ENCODE measurements at regions not wholly inside any gene's neighbourhood (a gene's known extent, or its start where the extent isn't known, plus 50 kb on each side); places are given as distances from the start of the nearest gene placed in this dataset.
"Not testable (repeated sequence)": the region's sequence is repeated elsewhere in the genome, so short reads cannot be mapped to it uniquely, and the experiment has no call there.

DNA sequence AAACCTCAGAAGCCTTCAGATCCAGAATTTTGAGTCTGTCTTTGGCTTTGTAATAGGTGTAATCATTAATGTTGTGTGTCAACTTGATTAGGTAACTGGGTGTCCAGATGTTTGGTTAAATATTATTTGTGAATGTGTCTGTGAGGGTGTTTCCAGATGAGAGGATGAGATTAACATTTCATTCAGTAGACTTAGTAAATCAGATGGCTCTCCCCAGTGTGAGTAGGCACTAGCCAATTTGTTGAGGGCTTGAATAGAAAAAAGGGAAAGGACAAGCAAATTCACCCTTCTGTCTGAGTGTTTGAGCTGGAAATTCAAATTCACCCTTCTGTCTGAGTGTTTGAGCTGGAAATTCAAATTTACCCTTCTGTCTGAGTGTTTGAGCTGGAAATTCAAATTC, 932.2 kb downstream of the SLC6A15 start:
- DNase-seq = no peak
- in situ Hi-C loops (cut with HindIII; ENCODE audit: low pct_ligation_motif_present, low pct_unique_long_range_greater_than_20kb, low sequenced_read_pairs) = no loop called here

DNA sequence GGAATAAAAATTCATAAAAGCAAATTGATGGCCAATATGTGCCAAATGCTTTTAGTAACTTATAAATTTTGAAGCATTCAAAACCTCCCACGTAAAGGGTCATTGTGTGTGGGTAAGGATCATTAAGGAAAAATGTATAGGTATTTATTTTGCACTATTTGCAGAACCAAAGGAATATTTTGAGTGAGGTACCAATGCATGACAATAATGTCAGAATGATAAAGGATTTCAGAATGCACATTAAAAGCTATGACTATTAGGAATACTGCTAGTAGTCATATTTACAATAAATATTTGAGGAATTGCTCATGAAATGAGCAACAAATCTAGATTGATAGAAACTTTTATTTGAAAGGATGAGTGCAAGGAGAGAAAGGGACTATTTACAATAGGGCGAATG, 932.8 kb downstream of the SLC6A15 start:
- DNase-seq = no peak
- in situ Hi-C loops (cut with HindIII; ENCODE audit: low pct_ligation_motif_present, low pct_unique_long_range_greater_than_20kb, low sequenced_read_pairs) = no loop called here

DNA sequence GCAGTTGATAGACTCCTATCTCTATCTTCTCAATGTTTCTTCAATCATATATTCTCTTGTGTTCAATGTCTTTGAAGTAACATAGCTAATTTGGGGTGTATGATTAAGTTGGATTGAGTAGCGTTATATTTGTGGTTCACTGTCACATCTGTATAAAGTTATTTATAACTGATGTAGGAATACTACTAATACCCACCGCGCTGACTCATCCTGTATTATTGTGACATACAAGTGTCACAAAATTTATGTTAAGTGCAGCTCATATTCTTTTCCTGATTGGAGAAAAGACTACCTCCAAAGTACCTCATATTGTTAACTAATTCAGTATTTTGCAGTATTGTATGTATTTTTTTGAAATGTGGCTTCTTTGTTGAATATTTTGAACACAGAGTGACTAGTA, 940.8 kb downstream of the SLC6A15 start:
- no peak for DNase-seq
- in situ Hi-C loops (cut with HindIII; ENCODE audit: low pct_ligation_motif_present, low pct_unique_long_range_greater_than_20kb, low sequenced_read_pairs) = no loop called here

DNA sequence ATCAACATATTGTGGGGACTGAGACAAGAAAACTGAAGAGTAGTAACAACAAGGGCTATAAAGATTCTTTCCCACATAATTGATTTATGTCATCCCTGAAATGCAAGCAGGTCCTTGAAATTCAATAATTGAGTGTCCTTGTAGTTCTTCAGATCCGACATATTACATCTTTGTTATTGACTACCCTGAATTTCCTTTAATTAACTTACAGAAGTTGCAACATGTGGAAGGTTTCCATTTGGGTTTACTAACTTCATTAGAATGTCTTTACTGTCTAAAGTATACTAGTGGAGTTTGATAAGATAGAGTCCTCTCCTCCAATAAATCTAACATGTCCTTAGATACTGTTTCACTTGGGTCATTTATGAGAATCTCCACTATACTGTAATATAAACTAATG, 951.8 kb downstream of the SLC6A15 start:
- no peak for DNase-seq
- in situ Hi-C loops (cut with HindIII; ENCODE audit: low pct_ligation_motif_present, low pct_unique_long_range_greater_than_20kb, low sequenced_read_pairs) = no loop called here

DNA sequence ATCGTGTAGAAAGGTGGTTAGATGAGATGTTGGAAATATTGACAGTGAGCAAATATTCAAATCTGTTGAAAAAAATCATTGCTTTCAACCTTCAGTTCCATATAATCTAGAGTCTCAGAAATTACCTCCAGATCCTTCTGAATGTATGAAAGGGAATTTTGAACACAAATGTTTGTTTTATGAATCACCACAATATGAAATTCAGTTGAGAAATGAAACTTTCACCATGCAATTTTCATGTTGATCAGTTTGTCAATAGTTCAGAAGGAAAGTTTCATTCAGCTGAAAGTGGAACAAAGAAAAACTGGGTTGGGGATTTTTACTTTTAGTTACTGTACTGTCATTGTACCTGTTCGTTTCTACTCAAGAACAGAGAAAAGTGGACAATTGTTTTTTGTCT, 953.6 kb downstream of the SLC6A15 start:
- in situ Hi-C loops (cut with HindIII; ENCODE audit: low pct_ligation_motif_present, low pct_unique_long_range_greater_than_20kb, low sequenced_read_pairs) = no loop called here
- DNase-seq = no peak

DNA sequence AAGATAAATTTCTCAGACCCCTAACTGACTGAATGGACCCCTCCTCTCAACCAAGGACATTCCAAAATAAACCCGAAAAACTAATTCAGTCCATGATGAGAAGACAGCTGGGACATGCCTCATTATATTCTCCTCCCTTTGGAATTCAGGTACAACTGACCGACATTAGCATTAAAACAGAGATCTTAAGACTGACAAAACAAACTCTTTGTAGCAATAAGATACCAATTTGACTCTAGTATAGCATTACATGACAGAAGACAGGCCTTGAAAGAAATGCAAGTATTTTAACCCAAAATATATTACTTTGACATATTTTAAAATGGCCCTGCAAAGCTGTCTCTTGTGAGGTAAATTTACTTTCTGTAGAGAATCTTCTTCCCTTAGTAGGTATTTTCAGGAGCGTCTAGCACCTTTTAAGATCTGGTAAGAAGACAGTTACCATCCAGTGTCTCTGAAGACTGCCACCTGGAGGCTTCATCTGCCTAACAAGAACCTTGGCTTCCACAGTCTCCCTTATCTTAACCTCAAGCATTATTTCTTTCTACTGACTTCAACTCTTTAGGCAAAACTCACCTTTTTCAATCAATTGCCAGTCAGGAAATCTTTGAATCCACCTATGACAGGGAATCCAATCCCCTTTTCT, 957.5 kb downstream of the SLC6A15 start:
- peak; percentile 23 for DNase-seq
- in situ Hi-C loops (cut with HindIII; ENCODE audit: low pct_ligation_motif_present, low pct_unique_long_range_greater_than_20kb, low sequenced_read_pairs) = no loop called here

DNA sequence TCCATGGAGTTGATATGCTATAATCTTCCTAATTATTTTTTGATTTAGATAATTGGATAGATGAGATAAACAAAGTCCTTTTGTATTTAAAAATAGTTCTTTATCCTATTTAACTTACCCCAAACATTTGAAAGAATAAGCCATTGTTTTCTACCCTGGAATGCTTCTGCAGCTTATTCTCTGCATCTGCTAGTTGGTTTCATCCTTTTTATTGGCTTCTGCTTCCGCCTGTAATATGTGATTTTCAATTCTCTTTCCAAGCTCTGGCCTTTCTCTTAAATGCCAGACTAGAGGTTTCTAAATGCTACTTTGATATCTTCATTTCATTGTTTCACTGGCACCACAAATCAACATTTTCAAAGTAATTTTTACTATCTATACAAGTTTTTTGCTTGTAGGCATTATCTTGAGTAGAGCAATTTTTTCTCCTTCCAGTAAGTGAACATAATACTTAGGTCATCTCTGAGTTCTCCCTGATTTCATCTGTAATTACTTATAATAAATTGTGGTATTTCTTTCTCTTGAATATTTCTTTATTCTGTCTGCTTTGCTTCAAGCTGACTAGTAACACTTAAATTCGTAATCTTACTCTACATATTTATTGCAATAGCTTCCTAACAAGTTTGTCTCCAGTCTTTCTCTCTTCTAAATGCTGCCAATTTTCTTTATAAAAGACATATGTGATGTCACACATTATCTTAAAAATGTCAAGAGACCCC, 958.4 kb downstream of the SLC6A15 start:
- no peak for DNase-seq
- in situ Hi-C loops (cut with HindIII; ENCODE audit: low pct_ligation_motif_present, low pct_unique_long_range_greater_than_20kb, low sequenced_read_pairs) = no loop called here

DNA sequence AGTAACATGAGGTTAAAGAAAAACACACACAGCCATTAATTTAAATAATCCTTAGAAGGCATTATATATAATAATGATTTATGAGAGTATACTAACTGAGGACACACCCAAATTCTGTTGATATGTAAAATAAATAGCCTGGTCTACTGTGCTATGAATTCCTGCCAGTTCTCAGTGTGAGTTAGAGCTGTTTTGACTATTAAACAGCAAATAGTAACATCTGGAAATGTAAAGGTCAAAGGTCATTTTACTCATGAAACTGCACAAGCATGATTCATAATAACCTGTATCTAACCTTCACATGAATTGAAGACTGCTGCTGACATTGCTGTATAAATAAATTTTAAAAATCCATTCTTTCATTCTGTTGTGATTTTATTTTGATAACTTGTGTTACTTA, 966.7 kb downstream of the SLC6A15 start:
- no peak for DNase-seq
- in situ Hi-C loops (cut with HindIII; ENCODE audit: low pct_ligation_motif_present, low pct_unique_long_range_greater_than_20kb, low sequenced_read_pairs) = no loop called here

DNA sequence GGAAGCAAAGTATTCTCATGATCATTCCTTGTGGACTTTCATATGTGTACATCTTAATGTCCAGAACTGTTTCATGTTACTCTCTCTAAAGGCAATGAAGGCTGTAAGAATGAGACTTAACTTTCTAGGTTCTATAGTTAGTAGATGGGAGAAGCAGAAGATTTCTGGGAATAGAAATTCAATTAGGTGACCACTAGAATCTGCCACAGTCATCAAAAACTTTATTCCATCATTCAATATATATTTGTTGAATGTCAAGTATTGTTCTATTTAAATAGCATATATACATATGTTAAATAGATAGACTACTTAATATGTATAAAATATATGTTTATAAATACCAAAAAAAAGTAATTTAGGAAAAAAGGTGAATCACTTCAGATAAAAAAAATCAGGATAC, 972.9 kb downstream of the SLC6A15 start:
- in situ Hi-C loops (cut with HindIII; ENCODE audit: low pct_ligation_motif_present, low pct_unique_long_range_greater_than_20kb, low sequenced_read_pairs) = no loop called here
- DNase-seq = no peak

DNA sequence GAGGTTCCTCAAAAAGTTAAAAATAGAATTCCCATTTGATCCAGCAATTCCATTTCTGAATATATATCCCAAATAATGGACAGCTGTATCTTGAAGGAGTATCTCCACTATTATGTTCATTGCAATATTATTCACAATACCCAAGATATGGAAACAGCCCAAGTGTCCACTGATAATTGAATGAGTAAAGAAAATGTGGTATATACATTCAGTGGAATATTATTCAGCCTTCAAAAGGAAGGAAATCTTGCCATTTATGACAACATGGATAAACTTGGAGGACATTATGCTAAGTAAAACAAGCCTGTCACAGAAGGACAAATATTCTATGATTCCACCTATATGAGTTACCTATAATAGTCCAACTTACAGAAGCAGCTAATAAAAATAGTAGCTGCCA, 979.0 kb downstream of the SLC6A15 start:
- DNase-seq = no peak
- in situ Hi-C loops (cut with HindIII; ENCODE audit: low pct_ligation_motif_present, low pct_unique_long_range_greater_than_20kb, low sequenced_read_pairs) = no loop called here

DNA sequence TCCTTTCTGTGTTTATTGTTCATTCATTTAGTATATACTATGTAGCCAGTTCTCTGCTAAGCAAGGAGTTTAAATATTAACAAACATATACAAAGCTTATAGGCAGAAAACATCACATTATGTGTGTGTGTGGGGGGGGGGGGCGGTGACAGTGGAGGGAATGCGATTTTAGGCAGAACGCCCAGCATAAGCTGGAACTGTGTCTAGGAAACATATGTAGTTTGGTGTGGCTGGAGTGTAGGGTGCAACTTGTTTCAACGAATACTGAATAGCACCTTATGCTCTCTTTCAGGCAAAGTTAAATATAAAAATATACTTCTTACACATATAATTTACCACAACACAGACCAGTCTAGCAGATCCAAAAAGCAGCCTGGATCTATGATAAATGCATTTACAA, 980.6 kb downstream of the SLC6A15 start:
- no peak for DNase-seq
- in situ Hi-C loops (cut with HindIII; ENCODE audit: low pct_ligation_motif_present, low pct_unique_long_range_greater_than_20kb, low sequenced_read_pairs) = no loop called here

DNA sequence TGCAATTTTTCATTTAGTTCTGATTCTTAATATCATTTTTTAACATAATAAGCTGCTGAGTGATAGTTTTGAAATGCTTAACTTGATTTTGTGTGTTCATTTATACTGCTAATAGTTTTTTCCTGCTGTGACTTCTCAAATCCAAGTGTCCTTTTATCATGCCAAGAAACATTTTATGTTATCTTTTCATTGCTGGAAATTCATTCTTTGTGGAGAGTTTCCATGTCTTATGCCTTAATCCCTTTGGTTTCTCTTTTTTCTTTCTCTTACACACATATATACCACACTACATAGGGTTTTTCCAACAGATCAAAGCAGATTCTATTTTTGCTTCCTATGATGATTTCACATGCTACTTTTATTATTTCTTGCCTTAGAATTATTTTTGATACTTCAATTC, 981.1 kb downstream of the SLC6A15 start:
- no peak for DNase-seq
- in situ Hi-C loops (cut with HindIII; ENCODE audit: low pct_ligation_motif_present, low pct_unique_long_range_greater_than_20kb, low sequenced_read_pairs) = no loop called here

DNA sequence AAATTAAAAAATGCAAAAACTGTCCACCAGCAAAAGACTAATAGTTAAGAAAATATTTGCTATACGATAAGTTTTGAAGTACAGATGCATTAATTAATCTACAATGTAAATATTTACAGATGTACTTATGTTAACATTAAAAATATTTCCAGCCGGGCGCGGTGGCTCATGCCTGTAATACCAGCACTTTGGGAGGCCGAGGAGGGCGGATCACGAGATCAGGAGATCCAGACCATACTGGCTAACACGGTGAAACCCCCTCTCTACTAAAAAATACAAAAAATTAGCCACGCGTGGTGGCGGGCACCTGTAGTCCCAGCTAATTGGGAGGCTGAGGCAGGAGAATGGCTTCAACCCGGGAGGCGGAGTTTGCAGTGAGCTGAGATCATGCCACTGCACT, 982.8 kb downstream of the SLC6A15 start:
- DNase-seq; in situ Hi-C loops (cut with HindIII; ENCODE audit: low pct_ligation_motif_present, low pct_unique_long_range_greater_than_20kb, low sequenced_read_pairs): not testable (repeated sequence)

DNA sequence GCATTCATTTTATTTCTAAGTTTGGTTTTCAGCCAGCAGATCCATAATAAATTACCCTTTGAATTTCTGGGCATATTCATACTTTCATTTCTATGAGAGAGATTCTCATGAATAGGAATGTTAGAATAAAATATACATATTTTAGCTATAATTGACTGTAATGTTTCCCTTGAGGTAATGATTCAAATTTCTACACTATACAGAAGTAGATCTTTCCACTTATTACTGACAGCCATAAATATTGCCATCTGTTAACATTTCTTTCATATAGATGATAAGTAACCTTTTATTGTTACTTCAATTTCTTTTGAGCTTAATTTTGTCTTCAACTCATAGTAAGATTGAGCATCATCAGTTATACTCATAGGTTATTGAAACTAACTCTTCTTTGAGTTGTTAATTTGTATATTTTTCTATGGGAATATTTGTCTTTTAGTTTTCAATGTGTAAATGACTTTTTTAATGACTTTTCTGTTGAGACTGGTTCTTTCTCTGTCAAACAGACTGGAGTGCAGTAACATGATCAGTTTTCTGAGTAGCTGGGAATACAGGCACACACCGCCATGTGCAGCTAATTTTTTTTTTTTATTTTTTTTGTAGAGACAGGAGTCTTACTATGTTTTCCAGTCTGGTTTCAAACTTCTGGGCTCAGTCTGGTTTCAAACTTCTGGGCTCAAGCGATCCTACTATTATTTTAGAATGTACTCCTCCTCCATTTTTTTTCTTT, 991.6 kb downstream of the SLC6A15 start:
- in situ Hi-C loops (cut with HindIII; ENCODE audit: low pct_ligation_motif_present, low pct_unique_long_range_greater_than_20kb, low sequenced_read_pairs) = no loop called here

DNA sequence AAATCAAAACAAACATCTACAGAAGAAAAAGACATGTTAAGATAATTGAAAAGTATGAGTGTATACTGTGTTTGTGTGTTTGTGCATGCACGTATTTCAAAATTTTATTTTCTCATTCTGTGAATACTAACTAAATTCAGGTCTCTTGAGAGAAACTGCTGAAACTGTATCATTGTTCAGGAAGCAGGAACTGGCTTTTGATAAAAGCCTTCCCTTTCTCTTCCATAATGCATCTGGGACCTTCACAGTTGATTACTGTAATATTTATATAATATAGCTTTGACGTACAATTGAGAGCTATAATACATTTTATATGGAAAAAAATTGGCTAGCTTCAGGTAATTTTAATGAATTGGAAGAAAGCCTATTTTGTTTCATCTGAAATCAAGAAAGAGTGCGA, 993.5 kb downstream of the SLC6A15 start:
- DNase-seq = no peak
- in situ Hi-C loops (cut with HindIII; ENCODE audit: low pct_ligation_motif_present, low pct_unique_long_range_greater_than_20kb, low sequenced_read_pairs) = no loop called here

More for the DNA sequence above, 991.6 kb downstream of the SLC6A15 start:
- no peak for DNase-seq

DNA sequence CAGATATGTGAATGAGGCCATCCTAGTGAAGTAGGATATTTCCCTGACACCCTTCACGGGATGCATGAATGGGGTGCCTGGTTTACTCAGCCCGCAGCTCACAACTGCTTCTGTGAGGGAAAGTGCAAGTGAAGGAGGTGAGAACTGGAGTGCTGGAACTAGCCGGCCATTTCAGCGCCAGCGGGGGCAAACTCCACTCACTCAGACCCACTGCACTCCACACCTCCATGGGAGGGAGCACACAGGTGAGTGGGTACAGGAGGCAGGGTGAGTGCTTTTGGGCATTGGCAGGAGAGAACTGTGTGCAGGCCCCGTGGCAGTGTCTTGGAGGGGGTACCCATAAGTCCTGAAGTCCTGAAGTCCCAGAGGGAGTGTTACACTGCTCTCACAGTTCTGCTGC, 1008.4 kb downstream of the SLC6A15 start:
- in situ Hi-C loops (cut with HindIII; ENCODE audit: low pct_ligation_motif_present, low pct_unique_long_range_greater_than_20kb, low sequenced_read_pairs) = no loop called here
- no peak for DNase-seq

DNA sequence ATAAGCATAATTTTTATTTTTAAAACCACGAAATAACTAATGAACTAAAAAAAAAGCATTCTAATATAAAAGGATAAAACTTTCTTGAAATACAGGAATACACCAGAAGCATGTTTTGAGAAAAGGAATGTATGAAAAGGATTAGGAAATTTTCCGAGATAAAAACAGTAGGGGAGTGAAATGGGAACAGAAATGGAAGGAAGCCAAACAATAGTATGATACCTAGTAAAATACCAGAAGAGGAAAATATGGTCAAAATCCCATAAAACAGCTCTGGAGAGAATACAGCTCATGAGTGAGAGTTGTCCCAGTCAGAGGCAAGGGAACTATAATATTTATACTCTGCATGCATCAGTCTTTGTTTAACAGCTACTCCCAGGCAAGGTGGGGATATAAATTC, 1016.2 kb downstream of the SLC6A15 start:
- no peak for DNase-seq
- in situ Hi-C loops (cut with HindIII; ENCODE audit: low pct_ligation_motif_present, low pct_unique_long_range_greater_than_20kb, low sequenced_read_pairs) = no loop called here

DNA sequence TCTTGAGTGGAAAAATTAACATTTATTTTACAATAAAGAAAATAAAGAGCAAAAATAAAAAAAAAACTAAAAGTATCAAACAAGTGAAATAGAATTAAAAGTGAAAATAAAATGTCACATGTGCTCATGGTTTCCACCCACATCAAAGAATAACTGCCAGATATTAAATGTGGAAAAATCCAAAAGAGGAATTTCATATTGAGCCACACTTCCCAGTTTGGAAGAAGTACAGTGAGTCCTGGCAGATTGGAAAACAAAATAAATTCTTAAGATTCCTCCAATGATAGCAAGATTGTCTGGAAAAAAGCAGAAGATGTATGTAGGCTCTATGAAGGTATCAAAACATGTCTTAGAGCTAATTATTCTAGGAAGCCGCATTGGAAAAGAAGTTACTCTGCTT, 1019.5 kb downstream of the SLC6A15 start:
- in situ Hi-C loops (cut with HindIII; ENCODE audit: low pct_ligation_motif_present, low pct_unique_long_range_greater_than_20kb, low sequenced_read_pairs) = no loop called here
- DNase-seq = no peak

DNA sequence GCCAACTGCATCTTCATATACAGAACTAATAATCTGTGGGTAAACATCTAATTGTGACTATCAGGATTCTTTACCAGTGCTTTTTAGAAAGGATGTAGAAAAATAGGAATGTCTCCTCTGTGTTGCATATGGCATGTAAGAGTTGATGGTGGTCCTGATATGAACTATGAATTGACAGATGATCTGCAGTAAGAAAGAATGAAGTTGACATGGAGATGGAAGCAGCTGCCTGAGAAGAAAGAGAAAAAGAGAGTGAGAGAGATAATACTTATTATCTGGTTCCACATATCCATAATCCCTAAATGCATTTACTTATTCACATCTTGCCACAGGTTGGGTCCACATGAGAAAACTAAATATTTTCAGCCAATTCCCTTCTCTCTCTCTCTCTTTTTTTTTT, 1022.9 kb downstream of the SLC6A15 start:
- in situ Hi-C loops (cut with HindIII; ENCODE audit: low pct_ligation_motif_present, low pct_unique_long_range_greater_than_20kb, low sequenced_read_pairs) = no loop called here
- DNase-seq = no peak

DNA sequence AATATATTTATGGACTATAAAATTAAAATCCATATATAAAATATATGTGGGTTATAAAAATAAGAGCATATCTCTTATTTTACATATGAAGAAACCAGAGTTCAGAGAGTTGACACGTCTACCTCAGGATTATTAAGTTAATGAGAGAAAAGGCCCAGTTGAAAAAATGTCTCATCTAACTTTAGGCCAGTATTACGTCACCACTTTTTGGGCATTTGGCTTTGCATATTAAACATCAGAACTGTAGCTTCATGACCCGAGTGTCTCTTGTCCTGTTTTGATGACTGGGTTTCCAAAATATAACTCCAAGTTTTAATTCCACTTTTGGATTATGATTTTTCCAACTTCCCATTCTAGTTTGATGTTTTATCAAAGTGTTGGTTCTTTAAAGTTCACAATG, 1026.1 kb downstream of the SLC6A15 start:
- in situ Hi-C loops (cut with HindIII; ENCODE audit: low pct_ligation_motif_present, low pct_unique_long_range_greater_than_20kb, low sequenced_read_pairs) = no loop called here
- DNase-seq = no peak
